ENCODE measurements at regions not wholly inside any gene's neighbourhood (a gene's known extent, or its start where the extent isn't known, plus 50 kb on each side); places are given as distances from the start of the nearest gene placed in this dataset.

- ATAC-seq (ENCODE audit: low FRiP score), result no peak
- DNase-seq (ENCODE audit: low spot score), result no peak
- TF ChIP-seq CTCF (IDR thresholded peaks at IDR 0.05), result no peak
Observed at GRCh38 chr2:239762106-239762505, 263.0 kb downstream of the NDUFA10 start.

GRCh38 chr2:239760596-239760995 is 264.5 kb downstream of the NDUFA10 start:
- no peak for TF ChIP-seq CTCF (IDR thresholded peaks at IDR 0.05)
- DNase-seq (ENCODE audit: low spot score), result no peak
- ATAC-seq (ENCODE audit: low FRiP score), result no peak

- no peak for DNase-seq (ENCODE audit: low spot score)
- TF ChIP-seq CTCF (IDR thresholded peaks at IDR 0.05), result no peak
- ATAC-seq (ENCODE audit: low FRiP score), result peak; percentile 76
Observed at GRCh38 chr2:239758279-239758877, 266.8 kb downstream of the NDUFA10 start.

GRCh38 chr2:239756790-239757760 is 268.1 kb downstream of the NDUFA10 start:
- DNase-seq (ENCODE audit: low spot score) (no peak), ATAC-seq (ENCODE audit: low FRiP score) (no peak)
- no peak for TF ChIP-seq CTCF (IDR thresholded peaks at IDR 0.05)

- DNase-seq (ENCODE audit: low spot score) (no peak), ATAC-seq (ENCODE audit: low FRiP score) (no peak)
- TF ChIP-seq CTCF (IDR thresholded peaks at IDR 0.05), result no peak
Observed at GRCh38 chr2:239756031-239756789, 268.9 kb downstream of the NDUFA10 start.

- ATAC-seq (ENCODE audit: low FRiP score) (no peak), DNase-seq (ENCODE audit: low spot score) (no peak)
- no peak for TF ChIP-seq CTCF (IDR thresholded peaks at IDR 0.05)
Observed at GRCh38 chr2:239753401-239753837, 271.7 kb downstream of the NDUFA10 start.

All from omental fat pad (tissue), 3 donors.